Fibroblast of lung (primary cell): ENCODE measurements at regions not wholly inside any gene's neighbourhood (a gene's known extent, or its start where the extent isn't known, plus 50 kb on each side); places are given as distances from the start of the nearest gene placed in this dataset.

Source experiments
- CTCF ChIP-seq, 2 donors: IDR thresholded peaks in 1 of 2; conservative IDR thresholded peaks in 1 of 2; 1 replicate in 1 of 2; 2 replicates in 1 of 2; pipeline ENCODE4 v1.5.1; 2011 to 2012; ENCODE audit warnings: low read length in 2 of 2, control low read depth in 1 of 2, inconsistent platforms in 1 of 2, low read depth in 1 of 2, mild to moderate bottlenecking in 1 of 2
- EZH2 ChIP-seq: IDR thresholded peaks from 2 replicates; pipeline ENCODE4 v1.5.1; 2012; ENCODE audit warnings: low read length, control low read depth, mild to moderate bottlenecking; ENCODE audit errors: missing control alignments

GRCh38 chr5:84623019-84623418 is 238.3 kb upstream of the EDIL3 start:
- TF ChIP-seq CTCF (conservative IDR thresholded peaks at IDR 0.05 in 1 of 2, IDR thresholded peaks at IDR 0.05 in 1 of 2; ENCODE audit: low read depth in 1 of 2, low read length in 2 of 2) (no peak), EZH2 (no peak)
